ENCODE measurements at regions not wholly inside any gene's neighbourhood (a gene's known extent, or its start where the extent isn't known, plus 50 kb on each side); places are given as distances from the start of the nearest gene placed in this dataset.

DNA sequence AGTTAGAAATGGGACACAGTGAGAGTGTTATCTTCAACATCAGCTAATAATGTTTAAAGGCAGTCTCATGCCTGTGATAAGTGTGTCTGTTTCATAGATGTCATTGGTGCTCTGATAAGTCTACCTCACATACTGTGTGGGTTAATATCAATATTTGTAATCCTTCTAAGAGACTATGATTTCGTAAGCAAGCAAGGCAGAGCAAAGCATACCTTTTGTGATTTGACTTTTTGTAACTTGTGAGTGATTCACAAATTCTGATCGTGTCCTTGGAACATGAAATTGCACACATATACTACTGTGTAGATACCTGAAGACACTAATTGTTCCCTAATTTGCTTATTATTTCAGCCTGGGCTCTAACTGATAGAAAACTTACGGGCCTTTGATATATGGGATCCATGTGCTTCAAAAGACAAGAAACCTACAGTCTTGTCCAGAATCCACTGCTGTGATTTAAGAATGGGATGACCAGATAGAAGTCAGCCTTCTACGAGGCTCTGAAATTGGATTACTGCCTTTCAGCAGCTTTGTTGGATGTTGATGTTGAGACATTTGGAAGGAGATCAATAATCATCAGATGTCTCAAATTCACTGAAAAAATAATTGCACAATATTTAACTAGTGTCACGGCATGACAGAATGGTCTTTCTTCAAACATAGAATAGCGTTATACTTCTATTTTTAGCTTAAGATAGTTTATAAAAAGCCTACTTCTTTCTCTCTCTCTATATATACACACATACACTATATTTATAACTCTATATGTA lies 63.2 kb upstream of the KLF6 start:
- TF ChIP-seq, protein P1, sequence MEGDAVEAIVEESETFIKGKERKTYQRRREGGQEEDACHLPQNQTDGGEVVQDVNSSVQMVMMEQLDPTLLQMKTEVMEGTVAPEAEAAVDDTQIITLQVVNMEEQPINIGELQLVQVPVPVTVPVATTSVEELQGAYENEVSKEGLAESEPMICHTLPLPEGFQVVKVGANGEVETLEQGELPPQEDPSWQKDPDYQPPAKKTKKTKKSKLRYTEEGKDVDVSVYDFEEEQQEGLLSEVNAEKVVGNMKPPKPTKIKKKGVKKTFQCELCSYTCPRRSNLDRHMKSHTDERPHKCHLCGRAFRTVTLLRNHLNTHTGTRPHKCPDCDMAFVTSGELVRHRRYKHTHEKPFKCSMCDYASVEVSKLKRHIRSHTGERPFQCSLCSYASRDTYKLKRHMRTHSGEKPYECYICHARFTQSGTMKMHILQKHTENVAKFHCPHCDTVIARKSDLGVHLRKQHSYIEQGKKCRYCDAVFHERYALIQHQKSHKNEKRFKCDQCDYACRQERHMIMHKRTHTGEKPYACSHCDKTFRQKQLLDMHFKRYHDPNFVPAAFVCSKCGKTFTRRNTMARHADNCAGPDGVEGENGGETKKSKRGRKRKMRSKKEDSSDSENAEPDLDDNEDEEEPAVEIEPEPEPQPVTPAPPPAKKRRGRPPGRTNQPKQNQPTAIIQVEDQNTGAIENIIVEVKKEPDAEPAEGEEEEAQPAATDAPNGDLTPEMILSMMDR (IDR thresholded peaks at IDR 0.05; ENCODE audit: insufficient read depth in 1 of 2, low read depth in 1 of 2, low read length in 1 of 2, severe bottlenecking in 1 of 2, unreplicated experiment in 1 of 2) = no peak
- peaks cover 40% of the 10 kb centered on the region for H3K4me1 ChIP-seq
- no peaks in the 10 kb centered on the region for H3K9me3 ChIP-seq
- POLR2A ChIA-PET = no interaction called here
- intact Hi-C loops (cut with micrococcal nuclease; ENCODE audit: unreplicated experiment) = no loop called here
- Mint-ChIP-seq H3K27ac (ENCODE audit: unreplicated experiment) (no peak overlapping the region), H3K4me1 (ENCODE audit: low read depth, unreplicated experiment) (peaks cover 29% of the 10 kb centered on the region), H3K4me3 (ENCODE audit: unreplicated experiment) (no peak overlapping the region), H3K9me3 (ENCODE audit: unreplicated experiment) (no peaks in the 10 kb centered on the region), H3K36me3 (ENCODE audit: insufficient read depth, unreplicated experiment) (peaks cover 19% of the 10 kb centered on the region), H3K27me3 (ENCODE audit: insufficient read depth, unreplicated experiment) (no peaks in the 10 kb centered on the region)
- DNase-seq = no peak
- BruUV-seq (replicated peaks) = no TSS peak
- no peak overlapping the region for H3K4me3 ChIP-seq (ENCODE audit: low read depth, low read length)
- CTCF ChIA-PET = interaction anchor here (0.7 kb wide), 1 partner anchor 1775 kb away, joined by 5 read pairs; no protein-coding TSS in a partner anchor
- no peaks in the 10 kb centered on the region for H3K36me3 ChIP-seq (ENCODE audit: control insufficient read depth, insufficient read depth, low read length)
- H3K27me3 ChIP-seq (replicated peaks; ENCODE audit: control insufficient read depth, insufficient read depth, low read length) = no peaks in the 10 kb centered on the region

DNA sequence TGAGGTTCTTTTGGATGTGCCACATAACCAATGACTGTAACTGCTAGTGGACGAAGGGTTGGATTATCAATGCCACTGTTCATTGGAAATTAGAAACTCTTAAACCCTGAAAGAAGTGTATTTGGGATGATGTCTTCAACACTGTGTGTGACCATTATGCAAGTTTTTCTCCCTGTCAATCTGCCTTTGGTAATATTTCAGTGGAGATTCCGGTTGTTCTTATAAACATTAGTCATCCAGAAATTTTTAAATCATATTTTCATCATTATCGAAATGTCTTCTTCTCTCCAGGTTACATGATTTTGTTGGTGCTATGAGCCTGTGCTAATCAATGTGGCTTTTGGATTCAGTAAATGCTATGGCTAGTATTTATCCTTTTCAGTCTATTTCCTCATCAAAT lies 61.7 kb upstream of the KLF6 start:
- intact Hi-C loops (cut with micrococcal nuclease; ENCODE audit: unreplicated experiment) = no loop called here
- Mint-ChIP-seq H3K27me3 (ENCODE audit: insufficient read depth, unreplicated experiment) (no peaks in the 10 kb centered on the region), H3K4me1 (ENCODE audit: low read depth, unreplicated experiment) (peaks cover 22% of the 10 kb centered on the region), H3K27ac (ENCODE audit: unreplicated experiment) (no peak overlapping the region), H3K36me3 (ENCODE audit: insufficient read depth, unreplicated experiment) (peaks cover 12% of the 10 kb centered on the region), H3K4me3 (ENCODE audit: unreplicated experiment) (no peak overlapping the region), H3K9me3 (ENCODE audit: unreplicated experiment) (no peaks in the 10 kb centered on the region)
- no peak for DNase-seq
- Histone ChIP-seq H3K4me3 (ENCODE audit: low read depth, low read length) (no peak overlapping the region), H3K27me3 (replicated peaks; ENCODE audit: control insufficient read depth, insufficient read depth, low read length) (no peaks in the 10 kb centered on the region), H3K36me3 (ENCODE audit: control insufficient read depth, insufficient read depth, low read length) (no peaks in the 10 kb centered on the region), H3K9me3 (no peaks in the 10 kb centered on the region), H3K4me1 (peaks cover 31% of the 10 kb centered on the region)
- POLR2A ChIA-PET = interaction anchor here (0.6 kb wide), 1 partner anchor 805 kb away, joined by 3 read pairs; no protein-coding TSS in a partner anchor
- CTCF ChIA-PET = interaction anchor here (0.6 kb wide), 1 partner anchor 1767 kb away, joined by 3 read pairs; no protein-coding TSS in a partner anchor
- TF ChIP-seq, protein P1 (IDR thresholded peaks at IDR 0.05; ENCODE audit: insufficient read depth in 1 of 2, low read depth in 1 of 2, low read length in 1 of 2, severe bottlenecking in 1 of 2, unreplicated experiment in 1 of 2) = no peak
- no TSS peak for BruUV-seq (replicated peaks)

DNA sequence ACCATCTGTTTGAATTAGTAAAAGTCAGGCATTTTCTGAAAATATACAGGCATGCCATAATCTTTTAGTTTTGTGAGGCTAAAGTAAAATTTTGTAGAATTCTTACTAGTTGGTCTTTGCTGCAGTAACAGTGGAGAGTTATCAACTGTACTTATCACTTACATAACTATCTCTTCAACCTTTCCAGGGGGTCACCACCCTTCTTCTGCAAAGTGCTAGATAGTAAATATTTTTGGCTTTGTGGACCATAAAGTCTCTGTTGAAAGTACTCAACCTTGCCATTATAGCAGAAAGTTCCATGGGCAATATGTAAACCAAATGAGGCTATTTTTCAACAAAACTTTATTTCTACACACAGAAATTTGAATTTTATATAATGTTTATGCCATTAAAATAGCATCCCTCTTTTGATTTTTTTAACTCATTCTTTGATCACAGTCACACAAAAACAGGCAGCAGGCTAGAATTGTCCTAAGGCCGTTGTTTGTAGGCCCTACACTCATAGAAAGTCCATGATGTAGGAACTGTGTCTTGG lies 59.5 kb upstream of the KLF6 start:
- intact Hi-C loops (cut with micrococcal nuclease; ENCODE audit: unreplicated experiment) = no loop called here
- H3K36me3 ChIP-seq (ENCODE audit: control insufficient read depth, insufficient read depth, low read length) = no peaks in the 10 kb centered on the region
- POLR2A ChIA-PET = interaction anchor here (0.5 kb wide), 1 partner anchor 62 kb away, joined by 3 read pairs; no protein-coding TSS in a partner anchor
- H3K9me3 Mint-ChIP-seq (ENCODE audit: unreplicated experiment) = no peaks in the 10 kb centered on the region
- no peaks in the 10 kb centered on the region for H3K27me3 Mint-ChIP-seq (ENCODE audit: insufficient read depth, unreplicated experiment)
- TF ChIP-seq, protein P1 (IDR thresholded peaks at IDR 0.05; ENCODE audit: insufficient read depth in 1 of 2, low read depth in 1 of 2, low read length in 1 of 2, severe bottlenecking in 1 of 2, unreplicated experiment in 1 of 2) = no peak
- CTCF ChIA-PET = no interaction called here
- DNase-seq = no peak
- H3K4me1 Mint-ChIP-seq (ENCODE audit: low read depth, unreplicated experiment) = peaks cover 7% of the 10 kb centered on the region
- H3K27me3 ChIP-seq (replicated peaks; ENCODE audit: control insufficient read depth, insufficient read depth, low read length) = no peaks in the 10 kb centered on the region
- no peak overlapping the region for H3K4me3 Mint-ChIP-seq (ENCODE audit: unreplicated experiment)
- BruUV-seq (replicated peaks) = no TSS peak
- no peaks in the 10 kb centered on the region for H3K9me3 ChIP-seq
- H3K27ac Mint-ChIP-seq (ENCODE audit: unreplicated experiment) = no peak overlapping the region
- no peak overlapping the region for H3K4me3 ChIP-seq (ENCODE audit: low read depth, low read length)
- H3K36me3 Mint-ChIP-seq (ENCODE audit: insufficient read depth, unreplicated experiment) = no peaks in the 10 kb centered on the region
- peaks cover 13% of the 10 kb centered on the region for H3K4me1 ChIP-seq
